Fibroblast of lung (primary cell): ENCODE measurements at regions not wholly inside any gene's neighbourhood (a gene's known extent, or its start where the extent isn't known, plus 50 kb on each side); places are given as distances from the start of the nearest gene placed in this dataset.

Experiments used
- DNase-seq, 2 donors: peaks; one replicate each; pipeline versions ENCODE4 v3.0.0 to v3.0.0-alpha.2; 2010; ENCODE audit warnings: low read depth in 2 of 2
- H2AFZ ChIP-seq: 2 replicates; pipeline ENCODE4 v1.5.1; 2012; ENCODE audit warnings: low read length, control low read depth, inconsistent platforms
- H3K27ac ChIP-seq: 2 replicates; pipeline ENCODE4 v1.5.1; 2011; ENCODE audit warnings: low read length, control low read depth; ENCODE audit not compliant: insufficient read depth
- H3K27me3 ChIP-seq: 2 replicates; pipeline ENCODE4 v1.5.1; 2011; ENCODE audit warnings: mild to moderate bottlenecking, low read length; ENCODE audit not compliant: control insufficient read depth, insufficient read depth
- H3K36me3 ChIP-seq: 2 replicates; pipeline ENCODE4 v1.5.1; 2011; ENCODE audit warnings: low read length; ENCODE audit not compliant: control insufficient read depth, insufficient read depth
- H3K4me1 ChIP-seq: 2 replicates; pipeline ENCODE4 v1.5.1; 2011; ENCODE audit warnings: low read length; ENCODE audit not compliant: control insufficient read depth, insufficient read depth; ENCODE audit errors: extremely low read depth
- H3K4me2 ChIP-seq: 2 replicates; pipeline ENCODE4 v1.5.1; 2011; ENCODE audit warnings: low read length, control low read depth; ENCODE audit not compliant: insufficient read depth; ENCODE audit errors: extremely low read depth
- H3K4me3 ChIP-seq, 4 experiments: fragments of 200-600 bp in 1 of 4; sonication (generic) in 1 of 4; replicated peaks in 1 of 4; 2 replicates each; pipeline ENCODE4 v1.5.1; 2011 to 2016; ENCODE audit warnings: low read length in 4 of 4, low read depth in 3 of 4, mild to moderate bottlenecking in 3 of 4, control low read depth in 2 of 4, inconsistent platforms in 1 of 4, mixed read lengths in 1 of 4; ENCODE audit not compliant: insufficient read depth in 1 of 4; ENCODE audit errors: control extremely low read depth in 1 of 4
- H3K79me2 ChIP-seq: 2 replicates; pipeline ENCODE4 v1.5.1; 2012; ENCODE audit warnings: mild to moderate bottlenecking, low read length, inconsistent platforms; ENCODE audit not compliant: control insufficient read depth, insufficient read depth
- H3K9ac ChIP-seq: 2 replicates; pipeline ENCODE4 v1.5.1; 2011; ENCODE audit warnings: mild to moderate bottlenecking, low read length, control low read depth; ENCODE audit not compliant: insufficient read depth
- H3K9me3 ChIP-seq: 2 replicates; pipeline ENCODE4 v1.5.1; 2012; ENCODE audit warnings: low read depth, low read length; ENCODE audit not compliant: control insufficient read depth, insufficient read depth
- H4K20me1 ChIP-seq: 2 replicates; pipeline ENCODE4 v1.5.1; 2011; ENCODE audit warnings: low read length; ENCODE audit not compliant: control insufficient read depth, insufficient read depth; ENCODE audit errors: extremely low read depth
- EZH2 ChIP-seq: IDR thresholded peaks from 2 replicates; pipeline ENCODE4 v1.5.1; 2012; ENCODE audit warnings: low read length, control low read depth, mild to moderate bottlenecking; ENCODE audit errors: missing control alignments
- TF ChIP-seq, protein P1 (sequence below), 2 donors: IDR thresholded peaks in 1 of 2; conservative IDR thresholded peaks in 1 of 2; 1 replicate in 1 of 2; 2 replicates in 1 of 2; pipeline ENCODE4 v1.5.1; 2011 to 2012; ENCODE audit warnings: low read length in 2 of 2, control low read depth in 1 of 2, inconsistent platforms in 1 of 2, low read depth in 1 of 2, mild to moderate bottlenecking in 1 of 2

DNA sequence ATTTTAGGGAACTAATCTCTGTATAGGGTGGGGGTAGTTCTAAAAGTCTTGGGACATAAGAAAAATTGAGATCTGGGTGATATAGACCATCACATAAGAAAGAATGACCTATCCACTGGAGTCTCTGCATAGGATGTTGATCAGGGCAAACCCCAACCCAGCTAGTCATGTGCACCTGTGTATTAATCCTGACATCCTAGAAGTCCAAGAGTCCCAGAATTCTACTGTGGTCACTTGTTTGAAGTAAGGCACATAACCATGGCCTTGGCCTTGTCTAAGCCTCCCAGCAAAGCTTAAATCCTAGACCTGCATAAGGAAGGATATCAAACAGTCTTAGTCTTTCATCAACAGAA, 334.1 kb upstream of the DCN start:
- Histone ChIP-seq H3K9me3 (no peaks in the 10 kb centered on the region), H3K9ac (no peak overlapping the region), H3K4me3 (no peak overlapping the region), H2AFZ (no peak overlapping the region), H4K20me1 (no peaks in the 10 kb centered on the region), H3K4me1 (no peaks in the 10 kb centered on the region), H3K79me2 (no peaks in the 10 kb centered on the region), H3K27me3 (no peaks in the 10 kb centered on the region), H3K4me2 (no peak overlapping the region), H3K36me3 (no peaks in the 10 kb centered on the region), H3K27ac (no peak overlapping the region)
- TF ChIP-seq, protein P1, sequence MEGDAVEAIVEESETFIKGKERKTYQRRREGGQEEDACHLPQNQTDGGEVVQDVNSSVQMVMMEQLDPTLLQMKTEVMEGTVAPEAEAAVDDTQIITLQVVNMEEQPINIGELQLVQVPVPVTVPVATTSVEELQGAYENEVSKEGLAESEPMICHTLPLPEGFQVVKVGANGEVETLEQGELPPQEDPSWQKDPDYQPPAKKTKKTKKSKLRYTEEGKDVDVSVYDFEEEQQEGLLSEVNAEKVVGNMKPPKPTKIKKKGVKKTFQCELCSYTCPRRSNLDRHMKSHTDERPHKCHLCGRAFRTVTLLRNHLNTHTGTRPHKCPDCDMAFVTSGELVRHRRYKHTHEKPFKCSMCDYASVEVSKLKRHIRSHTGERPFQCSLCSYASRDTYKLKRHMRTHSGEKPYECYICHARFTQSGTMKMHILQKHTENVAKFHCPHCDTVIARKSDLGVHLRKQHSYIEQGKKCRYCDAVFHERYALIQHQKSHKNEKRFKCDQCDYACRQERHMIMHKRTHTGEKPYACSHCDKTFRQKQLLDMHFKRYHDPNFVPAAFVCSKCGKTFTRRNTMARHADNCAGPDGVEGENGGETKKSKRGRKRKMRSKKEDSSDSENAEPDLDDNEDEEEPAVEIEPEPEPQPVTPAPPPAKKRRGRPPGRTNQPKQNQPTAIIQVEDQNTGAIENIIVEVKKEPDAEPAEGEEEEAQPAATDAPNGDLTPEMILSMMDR (conservative IDR thresholded peaks at IDR 0.05 in 1 of 2, IDR thresholded peaks at IDR 0.05 in 1 of 2; ENCODE audit: low read depth in 1 of 2, low read length in 2 of 2): no peak
- no peak for TF ChIP-seq EZH2
- DNase-seq: no peak

DNA sequence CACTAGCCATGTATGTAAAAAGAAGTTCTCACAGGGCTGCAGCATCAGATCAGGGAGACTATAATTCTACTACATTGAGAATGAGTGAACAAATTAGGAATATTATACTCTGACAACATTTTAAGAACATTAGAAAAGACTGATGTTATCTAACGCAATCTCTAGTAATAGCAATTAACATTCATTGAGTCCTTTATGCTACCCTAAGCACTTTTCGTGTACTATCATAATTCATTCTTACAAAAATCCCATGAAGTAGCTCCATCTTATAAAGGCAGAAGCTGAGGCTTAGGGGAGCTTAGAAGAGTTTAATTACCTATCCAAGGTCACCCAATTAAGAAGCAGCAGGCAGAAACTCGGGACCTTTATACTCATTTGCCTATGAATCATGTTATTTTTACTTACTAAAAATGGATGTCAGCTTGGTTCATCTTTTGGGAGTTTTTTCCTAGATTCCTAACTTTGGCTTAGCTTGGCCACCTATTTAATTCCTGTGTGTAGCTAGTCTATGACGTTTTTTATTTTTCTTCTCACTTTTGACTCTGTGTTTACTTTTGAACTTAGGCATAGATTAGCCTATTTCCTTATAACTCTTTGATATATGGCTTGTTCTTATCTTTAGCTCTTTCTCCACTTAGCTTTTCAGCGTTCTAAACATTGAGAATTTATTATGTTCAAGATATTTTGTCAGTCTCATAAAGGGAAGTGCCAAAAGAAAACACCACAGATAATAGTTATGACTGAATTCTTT, 333.5 kb upstream of the DCN start:
- TF ChIP-seq EZH2: no peak
- TF ChIP-seq, protein P1 (conservative IDR thresholded peaks at IDR 0.05 in 1 of 2, IDR thresholded peaks at IDR 0.05 in 1 of 2; ENCODE audit: low read depth in 1 of 2, low read length in 2 of 2): no peak
- no peak overlapping the region for H2AFZ ChIP-seq
- no peak overlapping the region for H3K4me3 ChIP-seq

DNA sequence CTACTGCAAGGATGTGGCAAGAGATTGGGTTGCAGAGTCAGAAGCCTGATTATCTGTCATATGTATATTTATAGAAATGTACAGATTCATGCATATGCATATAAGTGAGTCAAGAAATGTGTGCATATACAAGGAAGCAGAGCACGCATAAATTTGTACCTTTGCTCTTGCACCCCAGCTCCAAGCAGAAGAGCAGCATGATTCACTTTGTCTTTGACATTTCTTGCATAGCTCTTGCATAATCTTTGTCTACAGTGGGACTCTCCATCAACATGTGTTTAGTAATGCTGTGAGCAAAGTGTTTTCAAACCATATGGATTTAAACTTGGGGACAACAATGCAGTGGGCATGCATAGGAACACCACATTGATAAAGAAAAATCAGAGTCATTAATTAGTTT, 330.7 kb upstream of the DCN start:
- H2AFZ ChIP-seq: no peak overlapping the region
- H3K4me1 ChIP-seq: no peaks in the 10 kb centered on the region
- no peak overlapping the region for H3K27ac ChIP-seq
- H3K4me3 ChIP-seq: no peak overlapping the region
- no peak for TF ChIP-seq EZH2
- TF ChIP-seq, protein P1 (conservative IDR thresholded peaks at IDR 0.05 in 1 of 2, IDR thresholded peaks at IDR 0.05 in 1 of 2; ENCODE audit: low read depth in 1 of 2, low read length in 2 of 2): no peak
- no peak overlapping the region for H3K4me2 ChIP-seq
- H3K79me2 ChIP-seq: no peaks in the 10 kb centered on the region
- no peaks in the 10 kb centered on the region for H3K27me3 ChIP-seq
- no peaks in the 10 kb centered on the region for H4K20me1 ChIP-seq
- H3K36me3 ChIP-seq: no peaks in the 10 kb centered on the region
- peak in 1 of 2 donors; percentile 6 for DNase-seq
- no peaks in the 10 kb centered on the region for H3K9me3 ChIP-seq
- no peak overlapping the region for H3K9ac ChIP-seq

More for the DNA sequence above, 333.5 kb upstream of the DCN start:
- Histone ChIP-seq H3K27ac (no peak overlapping the region), H4K20me1 (no peaks in the 10 kb centered on the region), H3K4me1 (no peaks in the 10 kb centered on the region), H3K79me2 (no peaks in the 10 kb centered on the region), H3K36me3 (no peaks in the 10 kb centered on the region), H3K9ac (no peak overlapping the region), H3K4me2 (no peak overlapping the region), H3K27me3 (no peaks in the 10 kb centered on the region), H3K9me3 (no peaks in the 10 kb centered on the region)
- DNase-seq: no peak
